ENCODE measurements at regions not wholly inside any gene's neighbourhood (a gene's known extent, or its start where the extent isn't known, plus 50 kb on each side); places are given as distances from the start of the nearest gene placed in this dataset.

DNA sequence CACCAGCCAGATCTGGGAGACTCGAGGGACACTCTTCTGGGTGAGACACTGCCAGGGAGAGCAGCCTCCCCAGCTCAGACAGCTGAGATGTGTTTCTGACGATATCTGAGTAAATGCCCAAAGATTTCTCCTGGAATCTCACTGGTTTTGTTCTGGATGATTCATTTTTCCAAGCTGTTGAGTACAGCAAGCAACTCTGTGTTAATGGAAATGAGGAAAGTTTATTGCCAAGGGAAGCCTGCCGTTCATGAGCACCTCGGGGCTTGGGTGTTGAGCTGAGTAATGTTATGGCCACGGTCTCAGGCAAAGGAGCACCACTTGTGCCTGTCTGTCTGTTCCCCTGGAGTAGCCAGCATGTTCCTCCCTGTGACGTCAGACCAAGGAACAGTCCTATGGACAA is 1132.4 kb downstream of the BRD1 start:
- DNase-seq (ENCODE audit: low spot score) = peak; percentile 71

DNA sequence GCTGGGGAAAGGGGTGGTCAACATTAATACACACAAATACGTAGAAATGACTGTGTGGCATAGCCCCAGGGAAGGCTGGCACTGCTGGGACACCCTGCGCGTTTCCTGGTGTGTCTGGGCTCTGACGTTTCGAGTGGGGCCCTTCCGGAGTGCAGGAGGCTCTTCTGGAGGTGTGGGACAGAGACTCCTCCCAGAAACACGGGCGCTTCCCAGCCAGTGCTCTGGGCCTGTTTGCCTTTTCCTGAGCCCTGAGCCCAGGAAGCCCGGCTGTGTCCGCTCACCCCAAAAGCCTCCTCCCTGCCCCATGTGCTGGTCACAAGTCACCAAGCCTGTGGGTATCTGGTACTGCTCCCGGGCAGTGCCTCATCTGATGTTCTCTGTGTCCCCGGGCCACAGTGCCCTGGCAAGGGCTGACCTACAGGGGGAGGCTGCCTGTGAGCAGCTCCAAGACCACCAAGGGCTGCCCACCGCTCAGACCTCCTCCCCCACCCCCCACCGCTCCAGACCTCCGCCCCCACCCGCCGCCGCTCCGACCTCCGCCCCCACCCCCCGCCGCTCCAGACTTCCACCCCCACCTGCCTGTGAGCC is 1133.3 kb downstream of the BRD1 start:
- no peak for DNase-seq (ENCODE audit: low spot score)

DNA sequence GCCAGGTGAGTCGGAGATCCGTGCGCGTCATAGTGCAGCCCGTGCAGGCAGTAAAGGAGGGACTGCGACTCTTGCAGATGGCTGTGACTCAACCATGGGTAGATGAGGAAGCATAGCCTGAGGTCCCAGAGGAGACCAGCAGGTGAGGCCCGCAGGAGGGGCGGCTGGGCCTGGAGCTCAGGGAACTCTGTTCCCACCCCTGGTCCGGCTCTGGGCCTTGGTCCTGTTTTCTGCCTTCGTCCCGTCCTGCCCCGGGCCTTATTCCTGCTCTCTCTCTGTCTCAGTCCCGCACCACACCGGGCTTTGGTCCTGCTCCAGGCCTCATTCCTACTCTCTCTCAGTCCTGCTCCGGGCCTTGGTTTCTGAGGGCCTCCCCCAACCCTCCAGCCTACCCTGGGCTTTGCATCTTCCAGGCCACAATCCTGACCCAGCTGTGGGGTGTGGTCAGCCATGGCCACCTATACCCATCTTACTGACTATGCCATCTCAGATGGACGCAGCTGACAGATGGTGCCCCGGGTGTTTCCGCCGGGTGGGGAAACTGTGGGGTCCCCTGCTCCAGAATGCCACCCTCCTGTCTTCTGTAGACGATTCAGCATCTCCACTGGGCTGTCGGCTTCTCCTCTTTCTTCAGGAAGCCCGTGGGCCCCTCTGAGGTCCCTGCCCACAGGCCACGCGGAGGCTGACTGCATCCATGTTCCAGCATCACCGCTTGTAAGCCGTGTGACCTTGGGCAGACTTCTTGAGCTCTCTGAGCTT is 1134.1 kb downstream of the BRD1 start:
- no peak for DNase-seq (ENCODE audit: low spot score)

DNA sequence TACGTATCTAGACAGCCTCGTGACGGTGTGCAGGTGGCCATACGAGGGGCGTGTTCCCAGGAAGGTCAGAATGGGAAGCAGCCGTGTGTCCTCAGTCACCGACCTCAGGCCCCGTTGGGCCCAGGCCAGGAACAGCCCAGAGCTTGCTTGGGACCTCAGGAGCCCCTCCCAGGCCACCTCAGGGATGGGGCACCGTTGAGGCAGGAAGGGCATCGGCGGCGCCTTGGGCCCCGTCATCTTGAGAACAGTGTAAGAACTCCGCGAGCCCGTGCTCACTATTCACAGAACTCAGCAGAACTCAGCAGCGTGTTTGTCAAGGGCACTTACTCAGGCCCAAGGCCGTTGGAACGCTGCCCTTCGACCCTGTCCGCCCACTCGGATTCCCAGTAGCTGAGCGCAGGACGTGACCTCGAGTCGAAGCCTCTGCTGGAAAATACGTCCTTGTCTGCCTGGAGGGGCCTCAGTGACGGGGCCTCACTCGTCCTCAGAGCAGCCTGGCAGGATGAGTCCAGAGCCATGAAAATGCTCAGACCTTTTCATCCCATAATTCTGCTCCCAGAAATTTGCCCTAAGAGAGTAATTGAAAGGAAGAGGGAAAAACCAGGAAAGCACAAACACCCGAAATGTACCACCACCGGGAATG is 1134.8 kb downstream of the BRD1 start:
- DNase-seq (ENCODE audit: low spot score) = no peak

DNA sequence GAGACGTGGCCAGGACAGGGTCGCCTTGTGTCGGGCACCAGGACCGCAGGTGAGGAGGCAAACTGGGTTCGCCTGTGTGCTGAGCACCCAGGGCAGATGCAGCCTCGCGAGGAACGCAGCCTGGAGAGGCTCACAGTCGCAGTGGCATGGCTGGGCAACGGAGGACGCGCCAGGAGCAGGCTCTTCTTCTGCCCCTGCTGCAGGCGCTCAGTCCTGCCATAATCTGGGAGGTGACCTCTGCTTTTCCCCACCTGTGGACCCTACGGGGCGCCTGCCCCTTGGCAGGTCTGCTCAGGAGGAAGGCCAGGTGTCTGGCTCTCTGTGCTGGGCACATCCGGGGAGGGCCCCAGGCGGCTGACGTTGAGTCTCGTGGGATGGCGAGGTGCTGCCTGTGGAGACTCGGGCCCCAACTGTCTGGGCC is 1136.2 kb downstream of the BRD1 start:
- no peak for DNase-seq (ENCODE audit: low spot score)

DNA sequence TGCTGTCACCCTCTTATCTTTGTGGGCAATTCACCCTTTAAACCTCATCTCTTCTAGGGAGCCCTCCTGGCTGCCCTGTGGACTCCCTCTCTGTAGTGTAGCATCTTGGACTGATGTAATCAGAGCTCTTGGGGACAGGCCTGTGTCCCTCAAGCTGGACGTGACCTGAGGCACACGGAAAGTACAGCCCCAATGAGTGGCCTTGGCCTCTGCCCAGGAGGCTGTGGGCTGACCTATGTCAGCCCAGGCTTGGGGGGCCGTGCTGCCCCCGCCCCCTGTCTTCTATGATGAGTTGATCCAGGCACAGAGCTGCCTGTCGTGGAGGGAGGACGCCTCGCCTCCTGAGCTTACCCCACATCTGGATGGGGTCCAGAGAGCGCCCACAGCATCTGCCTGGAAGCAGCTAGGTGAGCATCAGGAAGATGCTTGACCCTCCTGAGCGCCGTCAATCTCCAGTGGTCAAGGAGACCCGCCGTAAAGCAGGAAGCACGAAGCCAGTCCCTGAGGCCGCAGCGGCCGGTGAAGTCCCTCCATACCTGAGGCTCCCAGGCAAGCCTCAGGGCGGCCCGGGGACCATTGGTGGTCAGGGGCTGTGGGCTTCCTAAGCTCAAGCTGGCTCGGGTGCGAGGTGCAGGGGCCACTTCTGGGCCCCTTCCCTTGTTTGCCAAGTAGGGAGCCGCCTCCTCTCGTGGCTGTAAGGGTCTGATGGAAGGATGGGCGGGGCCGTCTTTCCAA is 1136.9 kb downstream of the BRD1 start:
- no peak for DNase-seq (ENCODE audit: low spot score)

DNA sequence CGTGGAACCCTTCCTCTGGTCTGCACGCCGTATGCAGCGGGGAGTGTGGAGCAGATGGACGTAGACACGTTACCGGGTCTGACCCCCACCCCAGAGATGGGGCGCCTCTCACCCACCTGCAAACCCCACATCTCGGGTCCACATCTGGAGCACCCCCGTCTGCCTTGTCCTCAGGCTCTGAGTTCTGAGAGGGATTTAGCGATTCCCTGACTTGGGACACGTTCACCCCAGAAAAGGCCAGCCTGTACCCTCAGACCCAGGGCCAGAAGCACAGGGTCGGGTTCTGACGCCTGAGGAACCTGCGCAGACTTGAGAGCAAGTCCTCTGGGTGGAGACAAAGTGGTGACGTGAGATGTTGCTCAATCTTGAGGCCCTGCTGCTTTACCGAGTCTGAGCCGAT is 1138.5 kb downstream of the BRD1 start:
- no peak for DNase-seq (ENCODE audit: low spot score)

DNA sequence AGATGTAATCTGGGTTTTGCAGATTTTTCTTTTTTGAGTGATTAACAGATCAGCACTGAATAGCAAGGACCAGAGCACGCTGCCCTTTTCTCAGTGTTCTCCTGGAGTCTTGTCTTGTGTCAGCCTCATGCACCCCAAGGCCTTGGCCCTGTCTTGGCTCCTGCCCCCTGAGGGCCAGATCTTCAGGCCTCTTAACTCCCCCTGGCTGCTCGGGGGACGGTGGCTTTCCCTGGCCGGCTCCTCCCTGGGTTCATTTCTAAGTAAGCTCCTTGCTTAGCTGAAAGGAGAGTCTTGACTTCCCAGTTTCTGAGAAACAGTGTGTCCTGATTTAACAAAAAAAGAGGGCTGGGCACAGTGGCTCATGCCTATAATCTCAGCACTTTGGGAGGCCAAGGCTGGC is 1139.3 kb downstream of the BRD1 start:
- no peak for DNase-seq (ENCODE audit: low spot score)

DNA sequence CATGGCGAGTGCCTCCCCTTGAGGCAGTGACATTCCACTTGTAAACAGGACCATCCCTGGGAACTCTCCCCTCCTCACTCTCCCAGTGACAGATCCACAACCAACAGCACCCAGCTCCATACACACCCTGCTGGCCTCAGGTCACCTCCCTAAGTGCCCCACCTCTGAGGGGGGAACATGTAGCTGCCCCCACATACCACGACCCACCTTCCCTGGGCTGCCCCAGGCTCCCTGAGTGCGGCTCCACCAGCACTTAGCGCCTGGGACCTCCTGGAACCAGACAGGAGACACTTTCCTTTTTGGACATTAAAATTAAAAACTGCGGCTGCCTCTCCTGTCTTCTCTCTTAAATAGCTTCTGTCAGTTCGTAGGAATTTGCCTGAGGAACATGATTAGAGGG is 1140.1 kb downstream of the BRD1 start:
- DNase-seq (ENCODE audit: low spot score) = no peak

DNA sequence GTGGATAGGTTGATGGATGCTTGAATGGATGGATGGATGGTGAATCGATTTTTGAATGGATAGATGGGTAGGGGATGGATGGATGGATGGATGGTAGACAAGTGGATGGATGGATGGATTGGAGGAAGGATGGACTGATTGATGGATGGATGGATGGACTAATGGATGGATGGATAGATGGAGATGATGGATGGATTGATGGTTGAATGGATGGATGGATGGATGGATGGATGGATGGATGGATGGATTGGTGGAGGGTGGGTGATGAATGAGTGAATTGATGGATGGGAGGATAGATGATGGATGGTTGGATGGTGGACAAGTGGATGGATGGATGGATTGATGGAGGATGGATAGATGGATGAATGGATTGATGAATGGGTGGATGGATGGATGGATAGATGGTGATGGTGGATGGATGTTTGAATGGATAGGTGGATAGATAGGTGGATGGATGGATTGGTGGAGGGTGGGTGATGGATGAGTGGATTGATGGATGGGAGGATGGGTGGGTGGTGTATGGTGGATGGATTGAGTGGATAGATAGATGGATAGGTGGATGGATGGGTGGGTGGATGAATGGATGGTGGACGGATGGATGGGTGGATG is 1140.9 kb downstream of the BRD1 start:
- DNase-seq (ENCODE audit: low spot score) = no peak

DNA sequence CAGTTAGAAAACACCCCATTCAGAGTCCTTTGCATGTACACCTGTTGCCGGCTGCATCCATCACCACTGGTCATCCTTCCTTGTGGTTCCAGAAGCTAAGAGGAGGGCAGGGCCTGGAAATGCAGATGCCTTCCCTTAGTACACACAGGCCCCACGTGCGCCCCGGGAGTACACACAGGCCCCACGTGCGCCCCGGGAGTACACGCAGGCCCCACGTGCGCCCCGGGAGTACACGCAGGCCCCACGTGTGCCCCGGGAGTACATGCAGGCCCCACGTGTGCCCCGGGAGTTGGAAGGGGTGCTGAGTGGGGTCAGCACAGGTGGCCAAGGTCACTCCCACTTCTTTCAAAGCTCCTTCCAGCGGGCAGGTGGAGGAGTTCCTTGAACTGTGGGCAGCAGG is 1141.9 kb downstream of the BRD1 start:
- DNase-seq (ENCODE audit: low spot score) = no peak

DNA sequence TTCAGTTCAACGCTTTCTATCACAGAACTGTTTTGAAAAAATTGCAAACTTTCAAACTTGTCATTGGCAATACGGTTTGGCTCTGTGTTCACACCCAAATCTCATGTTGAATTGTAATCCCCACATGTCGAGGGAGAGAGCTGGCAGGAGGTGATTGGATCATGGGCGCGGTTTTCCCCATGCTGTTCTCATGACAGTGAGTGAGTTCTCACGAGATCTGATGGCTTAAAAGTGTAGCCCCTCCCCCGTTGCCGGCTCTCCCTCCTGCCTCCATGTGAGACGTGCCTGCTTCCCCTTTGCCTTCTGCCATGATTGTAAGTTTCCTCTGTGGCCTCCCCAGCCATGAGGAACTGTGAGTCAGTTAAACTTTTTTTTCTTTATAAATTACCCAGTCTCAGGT is 1144.0 kb downstream of the BRD1 start:
- DNase-seq (ENCODE audit: low spot score) = no peak

DNA sequence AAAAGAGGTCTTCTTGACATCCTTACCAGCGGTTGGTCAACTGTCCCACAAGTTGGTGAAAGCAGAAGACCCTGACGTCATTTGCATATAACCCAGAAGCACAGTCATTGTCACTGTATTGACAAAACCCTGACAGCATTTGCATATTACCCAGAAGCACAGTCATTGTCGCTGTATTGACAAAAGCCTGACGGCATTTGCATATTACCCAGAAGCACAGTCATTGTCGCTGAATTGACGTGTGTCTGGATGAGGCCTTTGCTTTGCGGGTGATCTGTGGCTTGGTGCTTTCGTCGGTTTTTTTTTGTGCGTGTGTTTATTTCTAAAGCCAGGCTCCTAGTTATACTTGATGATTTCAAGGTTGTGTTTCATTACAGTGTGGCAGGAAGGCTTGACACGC is 1145.2 kb downstream of the BRD1 start:
- no peak for DNase-seq (ENCODE audit: low spot score)

DNA sequence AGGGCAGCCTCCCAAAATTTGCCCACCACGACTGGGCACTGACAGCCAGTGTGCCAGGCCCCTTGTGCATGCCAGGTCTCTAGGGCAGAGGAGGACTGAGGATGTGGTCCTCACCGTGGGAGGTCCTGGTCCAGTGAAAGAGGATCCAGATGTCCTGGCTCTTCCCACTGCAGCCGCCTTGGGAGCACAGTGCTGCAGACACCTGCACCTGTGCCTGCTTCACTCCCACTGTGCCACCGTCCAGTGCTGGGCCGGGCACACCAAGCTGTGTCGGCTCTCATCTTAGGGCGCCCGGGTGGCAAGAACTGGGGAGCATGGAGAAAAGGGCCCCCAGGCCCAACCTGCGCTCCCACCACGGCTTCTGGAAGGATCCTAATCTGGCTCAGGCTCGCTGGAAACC is 1147.1 kb downstream of the BRD1 start:
- DNase-seq (ENCODE audit: low spot score) = no peak

DNA sequence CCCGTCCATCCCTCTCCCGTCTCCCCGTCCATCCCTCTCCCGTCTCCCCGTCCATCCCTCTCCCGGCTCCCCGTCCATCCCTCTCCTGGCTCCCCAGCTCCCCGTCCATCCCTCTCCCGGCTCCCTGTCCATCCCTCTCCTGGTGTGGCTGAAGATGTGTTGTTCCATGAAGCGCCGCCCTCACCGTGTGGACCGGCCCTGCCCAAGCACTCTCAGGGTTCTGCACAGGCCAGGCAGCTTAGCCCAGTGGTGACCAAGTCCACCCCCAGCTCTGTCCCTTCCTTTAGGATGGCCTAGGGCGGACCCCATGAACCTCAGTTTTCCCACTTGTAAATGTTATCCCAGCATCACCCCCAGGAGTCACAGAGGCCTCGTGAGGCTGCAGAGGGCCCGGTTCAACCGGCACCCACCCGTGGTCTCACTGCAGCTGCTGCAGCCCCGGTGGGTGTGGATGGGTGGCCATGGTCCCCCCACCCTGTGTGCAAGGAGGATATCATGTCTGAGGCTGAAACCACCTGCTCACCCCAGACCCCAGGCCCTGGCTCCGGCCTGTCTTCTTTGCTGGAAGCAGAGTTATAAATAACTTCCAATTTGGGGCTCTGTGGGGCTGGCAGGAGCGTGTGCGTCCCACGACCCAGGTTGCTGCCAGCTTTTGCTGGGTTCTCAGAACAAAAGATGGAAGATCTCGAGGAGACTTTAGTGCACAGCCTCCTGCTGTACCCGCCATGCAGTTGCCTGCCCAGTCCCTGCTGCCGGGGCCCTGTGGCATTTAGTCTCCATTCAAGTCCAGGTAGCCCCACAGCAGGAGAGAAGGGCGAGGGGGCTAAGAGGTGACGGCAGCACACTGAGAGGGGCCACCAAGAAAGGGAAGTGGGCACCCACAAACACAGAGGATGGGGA is 1147.8 kb downstream of the BRD1 start:
- DNase-seq (ENCODE audit: low spot score) = no peak

DNA sequence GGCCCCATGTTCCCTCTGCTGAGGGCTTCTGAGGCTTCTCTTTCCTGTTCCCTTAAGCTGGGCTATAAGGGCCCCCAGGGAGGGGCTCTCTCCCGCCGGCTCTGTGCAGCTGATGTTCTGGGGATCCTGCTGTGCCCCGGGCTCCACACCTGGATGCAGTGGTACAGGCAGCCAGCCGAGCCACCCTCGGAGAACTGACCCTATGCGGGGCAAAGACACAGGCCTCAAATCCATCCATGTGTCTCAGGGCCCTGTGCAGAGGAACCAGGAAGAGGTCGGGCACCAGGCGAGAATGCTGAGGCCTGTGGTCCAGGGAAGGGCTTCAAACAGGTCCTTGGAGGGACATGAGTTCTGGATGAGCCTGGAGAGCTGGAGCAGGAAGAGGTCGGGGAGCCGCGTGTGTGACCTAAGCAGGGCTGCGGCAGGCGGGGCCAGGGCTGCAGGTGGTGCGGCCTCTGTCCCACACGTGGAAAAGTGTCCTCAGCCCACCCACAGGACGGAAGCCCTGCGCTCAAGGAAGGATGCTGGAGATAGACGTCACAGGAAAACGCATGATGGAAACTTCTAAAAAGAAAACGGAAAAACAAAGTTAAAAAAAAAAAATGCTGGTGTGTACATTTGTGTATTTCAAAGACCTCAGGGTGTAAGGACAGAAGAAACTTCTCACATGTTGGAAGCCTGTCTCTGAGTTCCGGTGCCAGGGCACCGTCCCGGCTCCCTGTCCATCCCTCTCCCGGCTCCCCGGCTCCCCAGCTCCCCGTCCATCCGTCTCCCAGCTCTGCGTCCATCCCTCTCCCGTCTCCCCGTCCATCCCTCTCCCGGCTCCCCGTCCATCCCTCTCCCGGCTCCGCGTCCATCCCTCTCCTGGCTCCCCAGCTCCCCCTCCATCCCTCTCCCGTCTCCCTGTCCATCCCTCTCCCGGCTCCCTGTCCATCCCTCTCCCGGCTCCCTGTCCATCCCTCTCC is 1149.2 kb downstream of the BRD1 start:
- DNase-seq (ENCODE audit: low spot score) = no peak

DNA sequence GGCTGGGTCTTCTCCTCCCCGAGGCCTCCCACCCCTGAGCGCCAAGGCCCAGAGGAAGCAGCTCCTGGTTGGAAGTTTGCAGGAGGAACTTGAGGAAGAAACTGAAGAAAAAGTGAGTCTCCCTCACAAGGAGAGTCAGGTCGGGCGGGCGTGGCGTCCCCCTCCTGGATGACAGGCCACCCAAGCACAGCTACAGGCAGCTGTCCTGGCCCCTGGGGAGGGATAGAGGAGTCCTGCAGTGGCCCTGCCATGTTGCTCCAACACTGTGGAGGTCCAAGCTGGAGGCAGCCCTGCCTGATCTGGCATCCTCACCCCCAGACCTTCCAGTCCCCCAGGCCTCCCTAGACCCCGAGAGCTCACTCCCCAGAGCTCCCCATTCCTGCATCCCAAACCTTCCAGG is 1150.1 kb downstream of the BRD1 start:
- no peak for DNase-seq (ENCODE audit: low spot score)

DNA sequence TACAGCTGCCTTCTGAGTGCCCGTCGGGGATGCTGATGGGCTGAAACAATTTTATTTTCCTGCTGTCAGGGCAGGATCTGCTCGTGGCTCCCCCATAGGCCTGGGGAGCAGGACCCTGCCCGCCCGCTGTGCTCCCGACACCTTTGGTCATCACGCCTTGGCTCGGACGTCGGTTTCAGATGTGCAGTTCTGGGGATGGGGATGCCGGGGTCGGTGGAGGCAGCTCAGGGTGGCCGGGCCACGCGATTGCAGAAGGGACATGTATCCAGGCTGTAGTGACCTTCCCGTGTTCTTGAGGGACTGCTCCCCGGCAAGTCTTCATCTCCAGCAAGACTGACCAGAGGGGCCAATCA is 1150.5 kb downstream of the BRD1 start:
- no peak for DNase-seq (ENCODE audit: low spot score)

DNA sequence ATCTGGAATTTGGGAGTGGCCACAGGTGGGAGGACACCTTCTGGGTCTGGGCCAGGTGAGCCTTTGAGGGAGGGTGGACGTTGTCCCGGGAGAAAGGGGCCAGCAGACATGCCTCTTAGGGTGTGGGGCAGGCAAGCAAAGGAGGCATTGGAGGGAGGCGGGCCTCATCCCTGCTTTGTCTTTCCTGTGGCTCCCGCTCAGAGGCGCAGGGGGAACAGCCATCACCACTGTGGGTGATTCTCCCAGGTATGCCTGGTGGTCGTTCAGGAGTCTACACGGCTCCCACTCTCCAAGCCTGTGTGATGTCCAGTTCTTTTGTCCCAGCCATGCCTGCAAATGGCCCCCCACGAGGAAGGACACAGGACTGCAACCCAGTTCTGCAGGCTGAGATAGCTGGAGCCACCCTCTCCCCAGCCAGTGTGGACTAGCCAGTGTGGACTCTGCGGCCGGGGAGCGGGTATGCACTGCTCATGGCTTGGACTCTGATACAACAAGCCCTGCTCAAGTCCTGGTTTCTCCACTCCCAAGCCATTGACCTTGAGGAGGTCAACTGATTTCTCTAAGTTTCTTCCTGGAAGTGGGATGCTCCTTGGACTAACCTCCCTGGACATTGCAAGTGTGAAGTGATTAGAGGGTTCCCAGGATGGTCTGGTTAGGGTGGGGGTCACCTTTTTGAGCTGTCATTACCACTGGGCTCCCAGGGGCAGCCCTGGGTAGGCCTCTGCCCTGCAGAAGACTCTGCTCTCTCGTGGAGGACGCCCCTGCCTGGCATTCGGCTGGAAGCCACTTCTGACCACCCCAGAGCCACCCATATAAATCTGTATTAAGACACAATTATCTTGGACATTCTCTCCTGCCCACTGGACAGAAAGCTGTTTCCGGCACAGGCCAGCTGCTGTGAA is 1151.2 kb downstream of the BRD1 start:
- DNase-seq (ENCODE audit: low spot score) = no peak

All from AG08395 (cell line).